Natural killer cell (primary cell): ENCODE measurements at regions not wholly inside any gene's neighbourhood (a gene's known extent, or its start where the extent isn't known, plus 50 kb on each side); places are given as distances from the start of the nearest gene placed in this dataset.

Source experiments
- ATAC-seq, 3 donors: fragments of 150-1000 bp in 2 of 3; fragments of 200-7000 bp in 1 of 3; cut with Tn5 transposase; 1 replicate in 1 of 3; 2 replicates in 2 of 3; pipeline ENCODE4 v1.10.0; 2021; ENCODE audit warnings: mild to moderate bottlenecking in 2 of 3, moderate library complexity in 2 of 3
- DNase-seq, 2 donors: peaks; one replicate each; pipeline versions ENCODE4 v3.0.0 to v3.0.0-alpha.2; 2013 to 2021; ENCODE audit warnings: mixed read lengths in 1 of 2
- H3K27ac ChIP-seq: one replicate; pipeline ENCODE4 v1.5.1; 2013; ENCODE audit warnings: mild to moderate bottlenecking, low read length
- H3K27me3 ChIP-seq: one replicate; pipeline ENCODE4 v1.6.1; 2013; ENCODE audit warnings: low read length; ENCODE audit not compliant: control insufficient read depth, insufficient read depth
- H3K36me3 ChIP-seq: one replicate; pipeline ENCODE4 v1.6.1; 2013; ENCODE audit warnings: low read length; ENCODE audit not compliant: control insufficient read depth, insufficient read depth
- H3K4me1 ChIP-seq: one replicate; pipeline ENCODE4 v1.6.1; 2013; ENCODE audit warnings: low read length; ENCODE audit not compliant: control insufficient read depth, insufficient read depth
- H3K4me3 ChIP-seq: one replicate; pipeline ENCODE4 v1.5.1; 2013; ENCODE audit warnings: low read length
- H3K9me3 ChIP-seq: one replicate; pipeline ENCODE4 v1.6.1; 2013; ENCODE audit warnings: low read length; ENCODE audit not compliant: control insufficient read depth, insufficient read depth
- H3K27ac Mint-ChIP-seq, 2 donors: one replicate each; pipeline ENCODE4 v1.8.0; 2022; ENCODE audit warnings: mild to moderate bottlenecking in 2 of 2, mixed read lengths in 2 of 2, moderate library complexity in 1 of 2
- H3K27me3 Mint-ChIP-seq, 2 donors: one replicate each; pipeline ENCODE4 v1.8.0; 2022; ENCODE audit warnings: low read depth in 2 of 2, mixed read lengths in 2 of 2
- H3K36me3 Mint-ChIP-seq: one replicate; pipeline ENCODE4 v1.8.0; 2022; ENCODE audit warnings: mixed read lengths
- H3K4me1 Mint-ChIP-seq, 2 donors: one replicate each; pipeline ENCODE4 v1.8.0; 2022; ENCODE audit warnings: mixed read lengths in 2 of 2
- H3K4me3 Mint-ChIP-seq: one replicate; pipeline ENCODE4 v1.8.0; 2022; ENCODE audit warnings: mild to moderate bottlenecking, moderate library complexity, mixed read lengths
- H3K9me3 Mint-ChIP-seq, 2 donors: one replicate each; pipeline ENCODE4 v1.8.0; 2022; ENCODE audit warnings: mixed read lengths in 2 of 2
- CTCF ChIP-seq: fragments of 200-600 bp; IDR thresholded peaks from one replicate; pipeline ENCODE4 v1.8.0; 2022; ENCODE audit warnings: antibody characterized with exemption
- WGBS: methylation state at CpG from one replicate; pipeline ENCODE4 v1.1.7; 2013; ENCODE audit warnings: missing lambda C conversion rate; ENCODE audit not compliant: insufficient coverage; 5-methylcytosine and 5-hydroxymethylcytosine counted together
- intact Hi-C: fragments of 100-400 bp; cut with micrococcal nuclease; formaldehyde crosslinking; loops from one replicate; pipeline ENCODE4 v1.14.2; 2022

GRCh38 chr3:8405144-8405543 is 96.5 kb upstream of the LMCD1 start:
- Histone ChIP-seq H3K4me1 (no peaks in the 10 kb centered on the region), H3K36me3 (no peaks in the 10 kb centered on the region), H3K27me3 (no peaks in the 10 kb centered on the region), H3K9me3 (no peaks in the 10 kb centered on the region), H3K4me3 (no peak overlapping the region), H3K27ac (no peak overlapping the region)
- Mint-ChIP-seq H3K9me3 (peaks cover 0 to 2% of the 10 kb centered on the region in 2 donors), H3K27me3 (peaks cover 11 to 15% of the 10 kb centered on the region in 2 donors), H3K4me3 (no peak overlapping the region), H3K4me1 (peaks cover 0 to under 1% of the 10 kb centered on the region in 2 donors), H3K36me3 (peaks cover 7% of the 10 kb centered on the region), H3K27ac (no peak overlapping the region)
- no peak for TF ChIP-seq CTCF
- DNase-seq (no peak), ATAC-seq (no peak)
- 93% methylated on average over 2 of the region's 2 CpGs for WGBS
- intact Hi-C loops = no loop called here

- H3K4me1 Mint-ChIP-seq = peaks cover 0 to 5% of the 10 kb centered on the region in 2 donors
- Histone ChIP-seq H3K9me3 (no peaks in the 10 kb centered on the region), H3K27me3 (no peaks in the 10 kb centered on the region), H3K4me3 (no peak overlapping the region), H3K4me1 (no peaks in the 10 kb centered on the region), H3K36me3 (no peaks in the 10 kb centered on the region), H3K27ac (no peak overlapping the region)
- H3K27ac Mint-ChIP-seq = no peak overlapping the region
- H3K4me3 Mint-ChIP-seq = no peak overlapping the region
- ATAC-seq (no peak), DNase-seq (no peak)
- WGBS = 92% methylated on average over 1 of the region's 1 CpG
- TF ChIP-seq CTCF = no peak
- H3K9me3 Mint-ChIP-seq = peaks cover 0 to 2% of the 10 kb centered on the region in 2 donors
- intact Hi-C loops = no loop called here
- H3K36me3 Mint-ChIP-seq = peaks cover 7% of the 10 kb centered on the region
- H3K27me3 Mint-ChIP-seq = peaks cover 11 to 15% of the 10 kb centered on the region in 2 donors
These were observed 95.1 kb upstream of the LMCD1 start for GRCh38 chr3:8406479-8406878.

GRCh38 chr3:8413337-8413926 is 88.2 kb upstream of the LMCD1 start:
- DNase-seq (no peak), ATAC-seq (no peak)
- Mint-ChIP-seq H3K9me3 (no peaks in the 10 kb centered on the region), H3K36me3 (no peaks in the 10 kb centered on the region), H3K27me3 (peaks cover 0 to 6% of the 10 kb centered on the region in 2 donors), H3K27ac (peak overlapping the region in 1 of 2 donors; percentile 56), H3K4me1 (peaks cover 12 to 20% of the 10 kb centered on the region in 2 donors), H3K4me3 (no peak overlapping the region)
- H3K4me3 ChIP-seq = no peak overlapping the region
- intact Hi-C loops = no loop called here
- H3K36me3 ChIP-seq = no peaks in the 10 kb centered on the region
- peaks cover 4% of the 10 kb centered on the region for H3K4me1 ChIP-seq
- 86% methylated on average over 7 of the region's 7 CpGs for WGBS
- TF ChIP-seq CTCF = no peak
- H3K9me3 ChIP-seq = no peaks in the 10 kb centered on the region
- H3K27ac ChIP-seq = no peak overlapping the region
- no peaks in the 10 kb centered on the region for H3K27me3 ChIP-seq

GRCh38 chr3:8416965-8417364 is 84.7 kb upstream of the LMCD1 start:
- H3K4me3 ChIP-seq = no peak overlapping the region
- ATAC-seq = peak in 1 of 3 donors; percentile 39
- DNase-seq = peak in 1 of 2 donors; percentile 11
- Mint-ChIP-seq H3K4me3 (no peak overlapping the region), H3K36me3 (no peaks in the 10 kb centered on the region), H3K27me3 (peaks cover 0 to 6% of the 10 kb centered on the region in 2 donors), H3K9me3 (no peaks in the 10 kb centered on the region), H3K27ac (peak overlapping the region; percentile 39 to 46), H3K4me1 (peaks cover 12 to 14% of the 10 kb centered on the region in 2 donors)
- peaks cover 4% of the 10 kb centered on the region for H3K4me1 ChIP-seq
- no peaks in the 10 kb centered on the region for H3K27me3 ChIP-seq
- no peak overlapping the region for H3K27ac ChIP-seq
- no peaks in the 10 kb centered on the region for H3K9me3 ChIP-seq
- intact Hi-C loops = loop anchor here (1.0 kb wide), 1 partner anchor 93 kb away; no protein-coding TSS in a partner anchor
- H3K36me3 ChIP-seq = no peaks in the 10 kb centered on the region
- no CpG with 5 or more reads among the region's 4 CpGs for WGBS
- no peak for TF ChIP-seq CTCF
